ENCODE measurements at regions not wholly inside any gene's neighbourhood (a gene's known extent, or its start where the extent isn't known, plus 50 kb on each side); places are given as distances from the start of the nearest gene placed in this dataset.
"Not testable (repeated sequence)": the region's sequence is repeated elsewhere in the genome, so short reads cannot be mapped to it uniquely, and the experiment has no call there.

DNA sequence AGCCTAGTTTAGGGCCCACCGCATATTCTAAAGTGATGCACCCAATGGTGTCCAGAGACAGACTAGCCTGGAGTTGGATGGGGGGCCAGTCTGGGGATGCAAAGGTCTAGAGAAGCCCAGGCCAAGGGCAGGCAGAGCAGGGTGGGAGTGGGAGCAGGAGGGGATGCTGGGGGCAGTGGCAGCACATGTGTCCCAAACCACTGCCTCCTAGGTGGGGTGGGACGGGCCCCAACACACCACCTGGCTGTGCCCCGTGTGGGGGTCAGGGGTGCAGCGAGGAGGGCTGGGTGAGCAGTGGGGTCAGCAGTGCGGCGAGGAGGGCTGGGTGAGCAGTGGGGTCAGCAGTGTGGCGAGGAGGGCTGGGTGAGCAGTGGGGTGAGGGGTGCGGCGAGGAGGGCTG is 92.7 kb downstream of the METRNL start:
- FAIRE-seq; H3K9me3 ChIP-seq (replicated peaks; ENCODE audit: control insufficient read depth, insufficient read depth, low read length); POLR2A ChIA-PET; SMC1A ChIA-PET (ENCODE audit: uncharacterized antibody, unreplicated experiment); H3K36me3 ChIP-seq (ENCODE audit: control insufficient read depth in 2 of 2, insufficient read depth in 2 of 2, low read length in 1 of 2); ATAC-seq; CTCF ChIA-PET; H3K79me2 ChIP-seq (ENCODE audit: control insufficient read depth, insufficient read depth, low read length); intact Hi-C loops (cut with micrococcal nuclease; ENCODE audit: unreplicated experiment); H3K4me2 ChIP-seq (ENCODE audit: control insufficient read depth, insufficient read depth); DNase-seq (ENCODE audit: low read depth, low spot score); H2AFZ ChIP-seq (ENCODE audit: control insufficient read depth, low read depth, low read length); H3K4me3 ChIP-seq; BruUV-seq (replicated peaks); in situ Hi-C loops (cut with MboI); H3K27me3 ChIP-seq (replicated peaks in 1 of 2; ENCODE audit: control insufficient read depth in 2 of 2, insufficient read depth in 2 of 2, low read length in 1 of 2); H3K27ac ChIP-seq (ENCODE audit: control insufficient read depth, insufficient read depth); H3K9ac ChIP-seq (ENCODE audit: control insufficient read depth, insufficient read depth, low read length); H4K20me1 ChIP-seq (ENCODE audit: control insufficient read depth, insufficient read depth); RAD21 ChIA-PET (ENCODE audit: unreplicated experiment): not testable (repeated sequence)
- peaks cover 22% of the 10 kb centered on the region for H3K4me1 ChIP-seq (ENCODE audit: control insufficient read depth, insufficient read depth, low read length)
- 74% methylated on average over 3 of the region's 9 CpGs for WGBS (ENCODE audit: insufficient coverage, insufficient replicate concordance, low lambda C conversion rate, missing lambda C conversion rate)

DNA sequence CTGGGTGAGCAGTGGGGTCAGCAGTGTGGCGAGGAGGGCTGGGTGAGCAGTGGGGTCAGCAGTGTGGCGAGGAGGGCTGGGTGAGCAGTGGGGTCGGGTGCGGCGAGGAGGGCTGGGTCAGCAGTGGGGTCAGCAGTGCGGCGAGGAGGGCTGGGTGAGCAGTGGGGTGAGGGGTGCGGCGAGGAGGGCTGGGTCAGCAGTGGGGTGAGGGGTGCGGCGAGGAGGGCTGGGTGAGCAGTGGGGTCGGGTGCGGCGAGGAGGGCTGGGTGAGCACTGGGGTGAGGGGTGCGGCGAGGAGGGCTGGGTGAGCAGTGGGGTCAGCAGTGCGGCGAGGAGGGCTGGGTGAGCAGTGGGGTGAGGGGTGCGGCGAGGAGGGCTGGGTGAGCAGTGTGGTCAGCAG is 93.2 kb downstream of the METRNL start:
- H2AFZ ChIP-seq (ENCODE audit: control insufficient read depth, low read depth, low read length); H4K20me1 ChIP-seq (ENCODE audit: control insufficient read depth, insufficient read depth); H3K27me3 ChIP-seq (replicated peaks in 1 of 2; ENCODE audit: control insufficient read depth in 2 of 2, insufficient read depth in 2 of 2, low read length in 1 of 2); H3K27ac ChIP-seq (ENCODE audit: control insufficient read depth, insufficient read depth); BruUV-seq (replicated peaks); H3K4me3 ChIP-seq; RAD21 ChIA-PET (ENCODE audit: unreplicated experiment); H3K9me3 ChIP-seq (replicated peaks; ENCODE audit: control insufficient read depth, insufficient read depth, low read length); FAIRE-seq; POLR2A ChIA-PET; CTCF ChIA-PET; ATAC-seq; H3K9ac ChIP-seq (ENCODE audit: control insufficient read depth, insufficient read depth, low read length); H3K36me3 ChIP-seq (ENCODE audit: control insufficient read depth in 2 of 2, insufficient read depth in 2 of 2, low read length in 1 of 2); in situ Hi-C loops (cut with MboI); H3K79me2 ChIP-seq (ENCODE audit: control insufficient read depth, insufficient read depth, low read length); intact Hi-C loops (cut with micrococcal nuclease; ENCODE audit: unreplicated experiment); DNase-seq (ENCODE audit: low read depth, low spot score); H3K4me2 ChIP-seq (ENCODE audit: control insufficient read depth, insufficient read depth); SMC1A ChIA-PET (ENCODE audit: uncharacterized antibody, unreplicated experiment): not testable (repeated sequence)
- WGBS (ENCODE audit: insufficient coverage, insufficient replicate concordance, low lambda C conversion rate, missing lambda C conversion rate) = 73% methylated on average over 5 of the region's 20 CpGs
- H3K4me1 ChIP-seq (ENCODE audit: control insufficient read depth, insufficient read depth, low read length) = peaks cover 22% of the 10 kb centered on the region

DNA sequence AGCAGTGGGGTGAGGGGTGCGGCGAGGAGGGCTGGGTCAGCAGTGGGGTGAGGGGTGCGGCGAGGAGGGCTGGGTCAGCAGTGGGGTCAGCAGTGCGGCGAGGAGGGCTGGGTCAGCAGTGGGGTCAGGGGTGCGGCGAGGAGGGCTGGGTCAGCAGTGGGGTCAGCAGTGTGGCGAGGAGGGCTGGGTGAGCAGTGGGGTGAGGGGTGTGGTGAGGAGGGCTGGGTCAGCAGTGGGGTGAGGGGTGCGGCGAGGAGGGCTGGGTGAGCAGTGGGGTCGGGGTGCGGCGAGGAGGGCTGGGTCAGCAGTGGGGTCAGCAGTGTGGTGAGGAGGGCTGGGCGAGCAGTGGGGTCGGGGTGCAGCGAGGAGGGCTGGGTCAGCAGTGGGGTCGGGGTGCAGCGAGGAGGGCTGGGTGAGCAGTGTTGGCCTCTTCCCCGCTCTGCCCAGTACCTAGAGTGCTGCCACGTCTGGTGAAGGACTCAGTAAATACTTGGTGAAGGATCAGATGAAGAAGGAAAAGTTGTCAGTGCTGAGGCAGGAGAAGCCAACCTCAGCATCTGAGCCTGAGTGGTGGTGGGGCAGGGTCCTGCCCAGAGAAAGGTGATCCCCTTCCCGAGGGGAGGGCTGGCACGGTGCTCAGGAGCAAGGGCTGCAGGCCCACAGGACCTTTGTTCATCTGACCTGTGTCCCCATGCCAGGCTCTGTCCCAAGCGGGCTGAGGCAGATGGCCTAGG is 93.9 kb downstream of the METRNL start:
- H3K36me3 ChIP-seq (ENCODE audit: control insufficient read depth in 2 of 2, insufficient read depth in 2 of 2, low read length in 1 of 2); H3K27me3 ChIP-seq (replicated peaks in 1 of 2; ENCODE audit: control insufficient read depth in 2 of 2, insufficient read depth in 2 of 2, low read length in 1 of 2); CTCF ChIA-PET; RAD21 ChIA-PET (ENCODE audit: unreplicated experiment); H3K4me3 ChIP-seq; SMC1A ChIA-PET (ENCODE audit: uncharacterized antibody, unreplicated experiment); H3K27ac ChIP-seq (ENCODE audit: control insufficient read depth, insufficient read depth); ATAC-seq; H3K4me2 ChIP-seq (ENCODE audit: control insufficient read depth, insufficient read depth); H3K9ac ChIP-seq (ENCODE audit: control insufficient read depth, insufficient read depth, low read length); H4K20me1 ChIP-seq (ENCODE audit: control insufficient read depth, insufficient read depth); POLR2A ChIA-PET; intact Hi-C loops (cut with micrococcal nuclease; ENCODE audit: unreplicated experiment); BruUV-seq (replicated peaks); H3K9me3 ChIP-seq (replicated peaks; ENCODE audit: control insufficient read depth, insufficient read depth, low read length); H2AFZ ChIP-seq (ENCODE audit: control insufficient read depth, low read depth, low read length); DNase-seq (ENCODE audit: low read depth, low spot score); in situ Hi-C loops (cut with MboI); FAIRE-seq; H3K79me2 ChIP-seq (ENCODE audit: control insufficient read depth, insufficient read depth, low read length): not testable (repeated sequence)
- WGBS (ENCODE audit: insufficient coverage, insufficient replicate concordance, low lambda C conversion rate, missing lambda C conversion rate) = 63% methylated on average over 11 of the region's 24 CpGs
- peaks cover 22% of the 10 kb centered on the region for H3K4me1 ChIP-seq (ENCODE audit: control insufficient read depth, insufficient read depth, low read length)

Measured in GM12878 (cell line).